ENCODE measurements at regions not wholly inside any gene's neighbourhood (a gene's known extent, or its start where the extent isn't known, plus 50 kb on each side); places are given as distances from the start of the nearest gene placed in this dataset.
"Not testable (repeated sequence)": the region's sequence is repeated elsewhere in the genome, so short reads cannot be mapped to it uniquely, and the experiment has no call there.

DNA sequence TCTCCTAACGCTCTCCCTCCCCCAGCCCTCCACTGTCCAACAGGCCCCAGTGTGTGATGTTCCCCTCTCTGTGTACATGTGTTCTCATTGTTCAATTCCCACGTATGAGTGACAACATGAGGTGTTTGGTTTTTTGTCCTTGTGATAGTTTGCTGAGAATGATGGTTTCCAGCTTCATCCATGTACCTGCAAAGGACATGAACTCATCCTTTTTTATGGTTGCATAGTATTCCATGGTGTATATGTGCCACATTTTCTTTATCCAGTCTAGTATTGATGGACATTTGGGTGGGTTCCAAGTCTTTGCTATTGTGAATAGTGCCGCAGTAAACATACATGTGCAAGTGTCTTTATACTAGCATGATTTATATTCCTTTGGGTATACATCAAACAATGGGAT, 347.4 kb downstream of the MAGEE1 start:
- DNase-seq (ENCODE audit: low read depth, low spot score), result not testable (repeated sequence)

DNA sequence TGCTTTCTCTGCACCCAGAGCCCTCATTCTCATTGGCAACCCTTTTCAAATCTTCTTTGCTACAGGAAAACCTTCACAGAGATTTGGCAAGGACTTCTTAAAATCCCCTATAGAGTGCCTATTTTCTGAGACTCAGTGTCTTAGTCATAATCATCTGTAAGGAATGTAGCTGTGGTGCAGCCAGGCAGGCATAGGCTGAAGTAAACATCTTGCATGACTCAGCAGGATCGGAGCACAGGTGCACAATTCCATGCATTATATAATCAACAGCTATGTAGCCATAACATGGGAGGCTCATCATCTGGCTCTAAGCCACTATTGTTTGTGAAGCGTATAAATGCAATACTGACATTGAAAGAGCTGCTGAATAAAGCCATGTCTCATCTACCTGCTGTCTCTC, 368.8 kb downstream of the MAGEE1 start:
- no peak for DNase-seq (ENCODE audit: low read depth, low spot score)

DNA sequence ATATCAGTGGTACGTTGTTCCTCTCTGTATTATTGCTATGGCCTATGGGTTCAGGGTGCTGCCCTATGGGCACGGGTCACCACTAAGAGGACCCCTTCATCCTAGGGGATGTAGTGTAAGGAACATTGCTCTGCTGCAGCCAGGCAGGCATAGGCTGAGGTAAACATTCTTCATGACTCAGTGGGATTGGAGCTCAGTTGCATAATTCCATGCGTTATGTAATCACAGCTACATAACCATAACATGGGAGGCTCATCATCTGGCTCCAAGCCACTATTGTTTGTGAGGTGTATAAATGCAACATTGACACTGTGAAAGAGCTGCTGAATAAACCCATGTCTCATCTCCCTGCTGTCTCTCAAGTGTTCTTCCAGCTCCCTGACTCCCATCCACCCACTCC, 375.2 kb downstream of the MAGEE1 start:
- DNase-seq (ENCODE audit: low read depth, low spot score), result no peak

DNA sequence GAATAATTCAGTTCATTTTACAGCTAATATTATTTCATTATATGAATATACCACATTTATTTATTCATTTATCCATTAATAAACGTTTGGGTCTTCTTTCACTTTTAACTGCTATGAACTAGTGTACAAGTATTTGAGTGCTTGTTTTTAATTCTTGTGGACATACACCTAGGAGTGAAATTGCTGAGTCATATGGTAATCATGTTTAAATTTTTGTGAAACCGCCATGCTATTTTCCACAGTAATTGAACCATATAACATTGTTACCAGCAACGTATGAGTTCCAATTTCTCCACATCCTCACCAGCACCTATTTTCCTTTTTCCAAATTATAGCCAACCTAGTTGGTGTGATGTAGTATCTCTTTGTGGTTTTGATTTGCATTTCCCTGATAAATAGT, 388.2 kb downstream of the MAGEE1 start:
- no peak for DNase-seq (ENCODE audit: low read depth, low spot score)

DNA sequence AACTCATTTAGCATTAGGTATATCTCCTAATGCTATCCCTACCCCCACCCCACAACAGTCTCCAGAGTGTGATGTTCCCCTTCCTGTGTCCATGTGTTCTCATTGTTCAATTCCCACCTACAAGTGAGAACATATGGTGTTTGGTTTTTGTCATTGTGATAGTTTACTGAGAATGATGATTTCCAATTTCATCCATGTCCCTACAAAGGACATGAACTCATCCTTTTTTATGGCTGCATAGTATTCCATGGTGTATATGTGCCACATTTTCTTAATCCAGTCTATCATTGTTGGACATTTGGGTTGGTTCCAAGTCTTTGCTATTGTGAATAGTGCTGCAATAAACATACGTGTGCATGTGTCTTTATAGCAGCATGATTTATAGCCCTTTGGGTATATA, 389.8 kb downstream of the MAGEE1 start:
- not testable (repeated sequence) for DNase-seq (ENCODE audit: low read depth, low spot score)

DNA sequence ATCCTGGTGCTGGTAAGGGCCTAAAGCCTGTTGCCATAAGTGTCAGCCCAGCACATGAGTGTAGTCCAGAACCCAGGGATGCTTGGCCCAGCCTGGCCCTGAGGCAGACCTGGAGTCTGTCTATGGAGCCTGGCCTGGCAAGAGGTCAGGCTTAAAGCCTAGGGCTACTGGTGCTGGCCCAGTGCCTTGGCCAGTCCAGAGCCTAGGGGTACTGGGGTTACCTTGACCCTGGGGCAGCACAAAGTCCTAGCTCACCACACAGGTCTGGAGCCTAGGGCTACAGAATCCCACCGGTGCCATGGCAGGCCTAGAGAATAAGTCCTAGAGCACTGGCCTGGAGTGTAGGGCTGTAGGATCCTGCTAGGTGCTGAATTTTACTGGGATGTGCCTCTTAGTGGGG, 393.8 kb downstream of the MAGEE1 start:
- DNase-seq (ENCODE audit: low read depth, low spot score), result no peak

DNA sequence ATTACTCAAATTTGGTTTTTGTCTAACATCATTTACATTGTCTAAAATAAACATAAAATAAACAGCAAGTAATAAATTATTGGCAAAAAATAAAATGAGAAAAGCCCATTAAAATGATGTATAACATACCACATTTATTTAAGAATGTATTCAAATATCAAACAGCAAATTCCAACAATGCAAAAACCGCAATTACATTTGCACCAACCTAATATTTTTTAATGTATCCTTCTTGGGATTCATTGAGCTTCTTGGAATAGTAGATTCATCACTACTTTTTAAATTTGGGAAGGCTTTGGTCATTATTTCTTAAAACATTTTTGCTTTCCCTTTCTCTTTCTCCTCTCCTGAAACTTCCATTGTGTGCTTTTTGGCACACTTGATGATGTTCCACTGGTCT, 400.2 kb downstream of the MAGEE1 start:
- no peak for DNase-seq (ENCODE audit: low read depth, low spot score)

DNA sequence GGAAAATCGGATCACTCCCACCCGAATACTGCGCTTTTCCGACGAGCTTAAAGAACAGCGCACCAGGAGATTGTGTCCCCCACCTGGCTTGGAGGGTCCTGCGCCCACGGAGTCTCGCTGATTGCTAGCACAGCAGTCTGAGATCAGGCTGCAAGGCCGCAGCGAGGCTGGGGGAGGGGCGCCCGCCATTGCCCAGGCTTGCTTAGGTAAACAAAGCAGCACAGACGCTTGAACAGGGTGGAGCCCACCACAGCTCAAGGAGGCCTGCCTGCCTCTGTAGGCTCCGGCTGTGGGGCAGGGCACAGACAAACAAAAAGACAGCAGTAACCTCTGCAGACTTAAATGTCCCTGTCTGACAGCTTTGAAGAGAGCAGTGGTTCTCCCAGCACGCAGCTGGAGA, 413.4 kb downstream of the MAGEE1 start:
- DNase-seq (ENCODE audit: low read depth, low spot score), result not testable (repeated sequence)

DNA sequence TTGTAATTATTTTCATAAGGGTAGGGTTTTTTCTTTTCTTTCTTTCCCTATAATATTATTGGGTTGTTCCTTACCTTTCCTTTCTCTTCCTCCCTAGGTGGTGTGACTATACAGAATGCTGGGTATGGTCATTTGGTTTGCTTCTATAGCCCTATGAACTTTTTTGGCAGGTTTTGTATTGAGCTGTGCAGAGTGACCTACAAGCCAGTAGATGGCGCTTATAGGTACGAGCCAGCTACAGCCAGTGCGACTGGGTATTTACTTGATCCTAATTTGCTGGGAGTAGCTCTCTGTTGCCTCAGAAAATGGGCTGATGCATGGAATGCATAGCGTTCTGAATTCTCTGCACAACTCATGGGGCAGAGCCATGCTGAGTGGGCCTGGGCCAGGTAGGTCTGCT, 423.3 kb downstream of the MAGEE1 start:
- DNase-seq (ENCODE audit: low read depth, low spot score), result no peak

DNA sequence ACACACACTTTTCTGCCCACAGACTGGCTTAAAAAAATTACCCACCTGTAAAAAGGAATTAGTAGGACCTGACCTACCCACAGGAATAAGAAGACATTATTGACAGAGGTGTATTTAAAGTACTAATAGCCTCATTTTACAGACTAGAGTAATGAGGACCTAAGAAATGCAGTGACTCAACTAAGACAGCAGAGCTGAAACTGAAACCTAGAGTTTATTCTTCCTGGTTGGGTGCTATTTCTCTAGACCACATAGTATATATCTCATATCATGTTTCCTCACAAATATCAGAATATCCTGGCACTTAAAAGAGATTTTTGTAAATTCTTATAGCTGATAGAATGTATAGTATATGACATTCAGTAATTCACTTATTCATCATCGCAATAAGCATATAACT, 435.0 kb downstream of the MAGEE1 start:
- DNase-seq (ENCODE audit: low read depth, low spot score), result no peak

DNA sequence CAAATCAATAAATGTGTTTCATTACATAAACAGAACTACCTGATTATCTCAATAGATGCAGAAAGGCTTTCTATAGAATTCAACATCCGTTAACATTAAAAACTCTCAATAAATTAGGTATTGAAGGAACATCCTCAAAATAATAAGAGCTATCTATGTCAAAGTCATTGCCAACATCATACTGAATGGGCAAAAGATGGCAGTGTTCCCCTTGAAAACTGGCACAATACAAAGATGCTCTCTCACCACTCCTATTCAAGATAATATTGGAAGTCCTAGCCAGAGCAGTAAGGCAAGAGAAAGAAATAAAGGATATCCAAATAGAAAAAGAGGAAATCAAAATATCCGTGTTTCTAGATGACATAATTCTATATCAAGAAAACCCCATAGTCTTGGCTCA, 466.4 kb downstream of the MAGEE1 start:
- no peak for DNase-seq (ENCODE audit: low read depth, low spot score)

DNA sequence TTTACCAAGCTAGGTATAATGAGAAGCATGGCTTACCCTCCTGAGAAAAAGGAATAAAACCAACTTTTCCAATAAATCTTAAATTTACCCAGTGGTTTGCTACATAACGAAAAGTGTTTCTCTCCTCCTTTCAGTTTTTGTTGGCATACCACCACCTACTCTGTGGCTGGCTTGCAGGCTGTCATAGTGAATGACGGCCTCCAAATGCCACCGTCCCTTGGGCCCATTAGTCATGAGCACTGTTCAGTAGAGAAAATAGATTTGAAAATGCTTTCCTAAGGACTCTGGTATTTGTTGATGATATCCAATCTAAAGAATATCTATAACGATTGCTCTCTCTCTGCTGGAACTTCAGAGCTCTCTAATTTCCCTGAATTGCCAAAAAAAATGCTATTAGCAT, 488.3 kb downstream of the MAGEE1 start:
- DNase-seq (ENCODE audit: low read depth, low spot score), result no peak

DNA sequence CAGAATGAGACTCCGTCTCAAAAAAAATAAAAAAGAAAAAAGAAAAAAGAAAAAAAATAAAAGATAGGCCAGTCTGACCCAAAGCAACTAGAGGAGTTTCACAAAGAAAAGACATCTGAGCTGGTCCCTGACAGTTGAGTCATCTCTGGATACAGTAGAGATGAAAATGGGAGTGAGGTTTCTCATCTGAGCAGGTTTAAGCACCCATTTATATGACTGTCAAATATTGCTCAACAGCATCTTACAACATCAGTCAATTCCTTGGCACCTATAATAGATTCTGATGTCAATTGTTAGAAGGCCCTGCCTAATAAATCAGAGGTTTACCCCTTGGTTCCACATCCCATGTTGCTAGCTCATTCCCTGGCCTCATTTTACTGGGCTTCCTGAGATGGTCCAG, 490.5 kb downstream of the MAGEE1 start:
- DNase-seq (ENCODE audit: low read depth, low spot score), result no peak

DNA sequence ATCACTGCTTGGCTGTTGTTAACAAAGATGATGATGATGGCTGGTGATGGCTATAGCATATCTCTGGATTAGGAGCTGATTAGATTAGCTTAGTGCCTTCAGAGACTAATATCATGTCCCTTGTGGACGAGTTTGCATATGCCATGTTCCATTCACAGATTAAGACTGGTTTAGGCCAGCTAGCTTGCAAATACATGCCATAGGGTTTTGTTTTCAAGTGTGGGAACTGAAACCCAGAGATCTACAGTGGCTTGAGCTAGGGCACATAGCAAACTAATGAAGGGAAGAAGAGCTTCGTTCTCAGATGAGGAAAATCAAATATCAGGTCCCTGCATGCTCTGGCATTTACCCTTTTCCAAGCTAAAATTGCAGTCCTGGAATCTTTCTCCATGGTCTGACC, 492.3 kb downstream of the MAGEE1 start:
- no peak for DNase-seq (ENCODE audit: low read depth, low spot score)

DNA sequence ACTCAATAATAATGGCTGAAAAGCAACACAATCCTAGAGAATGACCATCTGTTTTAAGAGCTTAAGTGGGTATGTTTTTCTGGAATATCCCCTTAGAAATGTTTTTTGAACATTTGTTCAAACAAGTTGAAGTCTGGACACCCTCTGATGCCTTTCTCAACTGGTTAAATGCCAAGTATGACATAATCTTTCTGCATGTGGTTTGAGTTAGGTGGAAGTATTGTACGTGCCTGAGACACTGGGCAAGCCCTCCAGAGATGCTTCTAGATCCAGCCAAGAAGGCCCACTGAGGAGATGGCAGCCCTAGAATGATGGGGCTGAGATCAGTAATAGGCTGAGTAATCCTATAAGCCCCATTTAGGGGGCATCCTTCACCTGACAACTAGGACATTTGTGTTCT, 493.1 kb downstream of the MAGEE1 start:
- DNase-seq (ENCODE audit: low read depth, low spot score), result no peak

DNA sequence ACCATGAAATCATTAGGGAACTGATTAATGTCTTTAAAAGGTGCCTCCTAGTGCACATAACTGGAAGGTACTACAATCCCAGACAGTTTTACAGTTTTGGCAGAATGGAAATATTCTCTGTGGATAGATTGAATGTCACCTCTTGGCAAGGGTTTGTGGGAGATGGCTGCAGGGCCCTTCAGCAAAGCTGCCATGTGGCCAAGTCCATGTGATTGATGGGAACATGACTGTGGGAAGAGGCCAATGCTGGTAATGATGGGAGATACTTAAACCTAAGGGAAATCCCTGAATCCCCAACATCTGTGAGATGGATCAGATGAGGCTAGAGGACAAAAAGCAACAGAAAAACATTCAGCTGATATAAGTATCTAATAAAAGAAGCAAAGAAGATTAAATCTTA, 493.7 kb downstream of the MAGEE1 start:
- no peak for DNase-seq (ENCODE audit: low read depth, low spot score)

DNA sequence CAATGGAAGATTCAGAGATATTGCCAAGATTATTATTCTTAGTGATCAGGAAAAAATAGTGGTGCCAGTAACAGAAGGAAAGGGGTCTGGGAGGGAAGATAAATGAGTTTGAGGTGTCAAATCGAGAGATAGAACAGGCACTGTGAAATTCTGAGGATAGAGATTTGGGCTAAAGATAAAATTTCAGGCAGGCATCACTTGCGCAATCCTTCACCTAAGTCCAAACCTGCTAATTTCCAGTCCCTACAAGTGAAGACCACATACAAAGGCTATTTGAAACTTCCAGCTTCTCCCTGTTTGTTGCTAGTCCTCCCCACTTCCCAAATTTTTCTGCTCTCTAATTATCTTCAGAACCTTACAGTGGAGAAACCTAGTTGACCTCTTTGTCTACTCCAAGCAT, 494.6 kb downstream of the MAGEE1 start:
- no peak for DNase-seq (ENCODE audit: low read depth, low spot score)

DNA sequence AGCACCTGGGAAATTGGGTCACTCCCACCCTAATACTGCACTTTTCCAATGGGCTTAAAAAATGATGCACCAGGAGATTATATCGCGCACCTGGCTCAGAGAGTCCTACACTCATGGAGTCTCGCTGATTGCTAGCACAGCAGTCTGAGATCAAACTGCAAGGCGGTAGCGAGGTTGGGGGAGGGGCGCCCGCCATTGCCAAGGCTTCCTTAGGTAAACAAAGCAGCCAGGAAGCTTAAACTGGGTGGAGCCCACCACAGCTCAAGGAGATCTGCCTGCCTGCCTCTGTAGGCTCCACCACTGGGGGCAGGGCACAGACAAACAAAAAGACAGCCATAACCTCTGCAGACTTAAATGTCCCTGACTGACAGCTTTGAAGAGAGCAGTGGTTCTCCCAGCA, 497.1 kb downstream of the MAGEE1 start:
- not testable (repeated sequence) for DNase-seq (ENCODE audit: low read depth, low spot score)

DNA sequence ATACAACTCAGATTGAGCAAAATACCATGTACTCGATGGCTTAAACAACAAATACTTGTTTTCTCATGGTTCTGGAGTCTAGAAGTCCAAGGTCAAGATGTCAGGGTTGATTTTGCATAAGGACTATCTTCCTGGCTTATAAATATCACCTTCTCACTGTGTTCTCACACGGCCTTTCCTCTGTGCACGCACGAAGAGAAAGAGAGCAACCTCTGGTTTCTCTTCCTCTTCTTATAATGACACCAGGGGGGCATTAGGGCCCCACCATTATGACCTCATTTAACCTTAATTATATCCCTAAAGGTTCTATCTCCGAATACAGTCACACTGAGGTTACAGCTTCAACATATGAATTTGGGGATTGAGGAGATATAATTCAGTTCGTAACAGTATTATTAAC, 504.0 kb downstream of the MAGEE1 start:
- DNase-seq (ENCODE audit: low read depth, low spot score), result no peak

DNA sequence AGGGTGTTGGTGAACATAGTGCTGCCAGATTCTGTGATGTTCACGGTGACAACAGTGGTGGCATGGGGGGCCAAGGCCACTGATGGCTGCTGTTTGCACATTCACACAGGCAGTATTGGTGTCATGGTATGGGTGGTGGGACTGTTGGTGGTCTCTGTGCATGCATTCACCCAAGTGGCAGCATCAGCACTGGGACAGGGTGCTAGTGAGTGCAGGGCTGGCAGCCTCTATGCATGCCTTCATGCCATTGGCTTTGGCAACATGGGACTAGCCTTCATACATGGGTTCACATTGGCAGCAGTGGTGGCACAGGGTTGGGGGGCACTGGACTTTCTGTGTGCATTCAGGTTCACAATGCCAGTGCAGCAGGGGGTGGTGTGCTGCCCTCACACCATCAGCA, 489.7 kb upstream of the FGF16 start:
- DNase-seq (ENCODE audit: low read depth, low spot score), result no peak

DNA sequence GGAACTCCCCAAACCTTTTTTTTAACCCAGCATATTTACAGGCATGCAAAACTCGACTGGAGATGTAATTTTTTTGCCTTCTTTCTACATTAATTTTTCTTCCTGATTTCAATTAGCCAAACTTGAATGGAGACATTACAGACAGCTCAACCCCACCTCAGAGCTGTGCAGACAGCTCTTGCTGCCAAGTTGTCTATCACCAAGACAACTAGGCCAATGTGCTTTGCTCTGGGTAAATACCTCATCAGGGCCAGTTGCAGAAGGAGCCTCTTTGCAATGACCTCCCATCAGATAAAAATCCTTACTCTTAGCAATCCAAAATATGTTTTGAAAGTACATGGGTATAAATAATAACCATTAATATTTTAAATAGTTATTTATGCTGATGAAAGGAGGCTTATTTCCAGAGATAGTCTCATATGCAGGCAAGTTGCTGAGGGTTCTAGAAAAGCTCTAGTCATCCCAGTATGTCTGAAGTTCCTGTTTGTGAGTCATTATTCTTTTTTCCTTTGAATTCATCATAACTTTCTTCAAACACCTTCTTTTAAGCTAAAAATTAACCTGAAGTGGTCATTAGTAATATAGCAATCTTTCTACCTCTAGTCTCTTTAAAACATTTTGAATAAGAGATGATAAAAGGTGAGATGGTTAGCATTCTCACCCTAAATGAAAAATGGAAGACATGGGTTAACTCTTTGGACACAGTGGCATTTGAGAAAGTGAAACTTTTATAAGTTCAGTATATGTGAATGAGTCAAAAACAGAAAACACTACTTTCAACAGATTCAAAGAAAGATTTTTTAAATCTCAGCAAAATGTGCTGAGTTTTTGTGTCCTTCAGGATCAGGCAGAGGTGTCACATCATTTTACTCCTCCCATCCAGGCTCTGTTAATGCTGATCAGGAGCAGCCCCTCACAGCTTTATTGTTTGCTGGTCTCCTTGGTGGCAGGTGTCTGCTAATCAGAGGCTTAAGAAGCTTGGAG, 475.5 kb upstream of the FGF16 start:
- DNase-seq (ENCODE audit: low read depth, low spot score), result no peak

DNA sequence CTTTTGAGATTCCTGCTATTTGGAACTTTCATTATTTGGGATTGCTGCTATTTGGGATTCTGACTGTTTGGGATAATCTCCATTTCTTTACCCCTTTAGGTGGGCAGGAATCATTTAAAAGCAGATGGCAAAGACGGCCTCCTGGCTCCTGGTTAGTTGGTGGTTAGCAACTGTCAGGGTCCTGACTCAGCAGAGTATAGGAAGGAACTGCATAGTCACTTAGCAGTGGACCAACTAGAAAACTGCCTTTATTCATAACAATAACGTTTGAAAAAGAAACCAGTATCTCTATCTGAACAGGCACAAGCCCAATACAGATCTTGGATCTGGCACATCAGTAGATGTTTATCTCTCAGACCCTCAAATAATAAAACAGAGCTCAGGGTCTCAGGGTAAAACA, 469.7 kb upstream of the FGF16 start:
- no peak for DNase-seq (ENCODE audit: low read depth, low spot score)

DNA sequence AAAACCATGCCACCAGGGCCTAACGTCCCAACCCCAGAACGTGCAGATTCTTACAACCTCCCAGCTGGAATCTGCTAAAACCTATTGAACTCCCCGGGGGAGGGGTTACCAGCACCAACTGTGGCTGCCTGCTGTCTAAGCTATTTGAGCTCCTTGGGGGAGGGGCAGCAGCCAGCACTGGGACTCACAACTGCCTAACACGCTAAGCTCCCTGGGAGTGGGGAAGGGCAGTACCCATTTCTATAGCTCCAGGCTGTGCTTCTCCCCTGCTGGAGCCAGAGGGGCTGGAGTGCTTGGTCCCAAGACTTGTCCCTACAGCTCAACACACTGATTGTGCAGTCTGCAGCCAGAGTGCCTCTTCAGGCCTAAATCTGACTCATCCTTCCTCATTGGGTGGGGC, 459.8 kb upstream of the FGF16 start:
- no peak for DNase-seq (ENCODE audit: low read depth, low spot score)

DNA sequence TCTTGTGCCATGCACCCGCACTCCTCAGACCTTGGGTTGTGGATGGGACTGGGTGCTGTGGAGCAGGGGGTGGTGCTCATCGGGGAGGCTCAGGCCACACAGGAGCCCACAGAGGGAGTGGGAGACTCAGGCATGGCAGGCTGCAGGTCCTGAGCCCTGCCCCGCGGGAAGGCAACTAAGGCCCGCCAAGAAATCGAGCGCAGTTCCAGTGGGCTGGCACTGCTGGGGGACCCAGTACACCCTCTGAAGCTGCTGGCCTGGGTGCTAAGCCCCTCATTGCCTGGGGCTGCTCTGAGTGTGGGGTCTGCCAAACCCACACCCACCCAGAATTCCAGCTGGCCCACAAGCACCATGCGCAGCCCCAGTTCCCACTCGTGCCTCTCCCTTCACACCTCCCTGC, 450.5 kb upstream of the FGF16 start:
- DNase-seq (ENCODE audit: low read depth, low spot score), result no peak
